HepG2 (cell line): ENCODE measurements at regions not wholly inside any gene's neighbourhood (a gene's known extent, or its start where the extent isn't known, plus 50 kb on each side); places are given as distances from the start of the nearest gene placed in this dataset.

ENCODE experiments used
- ATAC-seq: fragments of 200-7000 bp; cut with Tn5 transposase; 3 replicates; pipeline ENCODE4 v1.9.1; 2020; ENCODE audit warnings: mild to moderate bottlenecking, moderate library complexity
- BruUV-seq: library from RNA; stranded (reverse); fragments of 400-500 nt; replicated peaks from 2 replicates; lab custom pipeline; 2021; lab: Mats Ljungman, UMichigan
- CTCF ChIA-PET: fragments of 300-600 bp; formaldehyde crosslinking; extraction: SDS; loops from one replicate; lab custom pipeline; 2021; ENCODE audit warnings: low total read pairs, inconsistent platforms, low intra/inter-chr PET ratio; lab: Yijun Ruan, JAX
- POLR2A ChIA-PET: fragments of 350-600 bp; sonication (Branson Sonifier 250); formaldehyde crosslinking; loops from one replicate; lab custom pipeline; 2020; ENCODE audit warnings: antibody characterized with exemption, inconsistent platforms; lab: Yijun Ruan, JAX
- DNase-seq: peaks from one replicate; pipeline ENCODE4 v3.0.0-alpha.2; 2015; ENCODE audit warnings: low spot score
- FAIRE-seq: peaks from 3 replicates; lab custom pipeline; 2011; peaks lifted over from hg19 to GRCh38; lab: Jason Lieb, UNC
- H2AFZ ChIP-seq: one replicate; pipeline ENCODE4 v1.6.1; 2011; ENCODE audit warnings: low read length, inconsistent platforms
- H3K27ac ChIP-seq: fragments of 300-600 bp; 3 replicates; pipeline ENCODE4 v1.8.0; 2011; ENCODE audit warnings: mixed run types, mild to moderate bottlenecking, mixed read lengths, low read length, inconsistent platforms; ENCODE audit not compliant: insufficient read depth; ENCODE audit errors: extremely low read length
- H3K27me3 ChIP-seq, 2 experiments: fragments of 200-600 bp in 1 of 2; 2 replicates in 1 of 2; 3 replicates in 1 of 2; pipeline versions ENCODE4 v1.6.0 to v1.8.0; 2011; ENCODE audit warnings: low read length in 2 of 2, mild to moderate bottlenecking in 2 of 2, moderate library complexity in 2 of 2, inconsistent platforms in 1 of 2; ENCODE audit not compliant: insufficient read depth in 2 of 2, control insufficient read depth in 1 of 2
- H3K36me3 ChIP-seq, 2 experiments: fragments of 200-600 bp in 1 of 2; replicated peaks in 1 of 2; 2 replicates in 1 of 2; 3 replicates in 1 of 2; pipeline versions ENCODE4 v1.5.1 to v1.8.0; 2011; ENCODE audit warnings: low read length in 2 of 2, inconsistent platforms in 1 of 2; ENCODE audit not compliant: insufficient read depth in 2 of 2, control insufficient read depth in 1 of 2
- H3K4me1 ChIP-seq: 2 replicates; pipeline ENCODE4 v1.5.1; 2012; ENCODE audit warnings: low read length, inconsistent platforms; ENCODE audit not compliant: insufficient read depth
- H3K4me2 ChIP-seq: 2 replicates; pipeline ENCODE4 v1.6.0; 2011; ENCODE audit warnings: low read depth, low read length, inconsistent platforms
- H3K4me3 ChIP-seq, 3 experiments: fragments of 200-600 bp in 1 of 3; sonication (generic), shearing (Covaris generic) in 1 of 3; replicated peaks in 1 of 3; 2 replicates each; pipeline ENCODE4 v1.5.1; 2011 to 2016; ENCODE audit warnings: low read length in 3 of 3, inconsistent platforms in 2 of 3, low read depth in 2 of 3, mild to moderate bottlenecking in 2 of 3, control low read depth in 1 of 3, mixed read lengths in 1 of 3; ENCODE audit not compliant: insufficient read depth in 1 of 3
- H3K79me2 ChIP-seq: one replicate; pipeline ENCODE4 v1.6.1; 2011; ENCODE audit warnings: low read length, inconsistent platforms; ENCODE audit not compliant: insufficient read depth
- H3K9ac ChIP-seq: 2 replicates; pipeline ENCODE4 v1.6.0; 2011; ENCODE audit warnings: mild to moderate bottlenecking, low read depth, low read length, inconsistent platforms; ENCODE audit not compliant: insufficient read depth
- H3K9me3 ChIP-seq: 2 replicates; pipeline ENCODE4 v1.5.1; 2012; ENCODE audit warnings: mild to moderate bottlenecking, low read length
- H4K20me1 ChIP-seq: 2 replicates; pipeline ENCODE4 v1.6.0; 2011; ENCODE audit warnings: inconsistent platforms, mild to moderate bottlenecking, low read length, moderate library complexity; ENCODE audit not compliant: insufficient read depth
- CBX1 ChIP-seq: IDR thresholded peaks from one replicate; pipeline ENCODE4 v1.6.1; 2016; ENCODE audit warnings: antibody characterized with exemption, low read depth
- CBX5 ChIP-seq: sonication (generic); formaldehyde crosslinking; IDR thresholded peaks from 2 replicates; pipeline ENCODE4 v1.4.0; 2020; ENCODE audit warnings: missing genetic modification reagents, borderline replicate concordance
- CCDC6 ChIP-seq: sonication (generic); formaldehyde crosslinking; IDR thresholded peaks from 2 replicates; pipeline ENCODE4 v1.8.1; 2022; ENCODE audit warnings: mild to moderate bottlenecking, missing genetic modification reagents, moderate library complexity
- LCORL ChIP-seq, 2 experiments: fragments of 450-650 bp in 1 of 2; sonication (generic) in 1 of 2; formaldehyde crosslinking in 1 of 2; IDR thresholded peaks; 2 replicates each; pipeline versions ENCODE4 v1.5.0 to v1.6.1; 2017 to 2020; ENCODE audit warnings: antibody characterized with exemption in 1 of 2, missing genetic modification reagents in 1 of 2
- PHB2 ChIP-seq: fragments of 450-650 bp; IDR thresholded peaks from 2 replicates; pipeline ENCODE4 v1.6.1; 2018; ENCODE audit not compliant: partially characterized antibody
- SP2 ChIP-seq: sonication (generic); formaldehyde crosslinking; IDR thresholded peaks from 2 replicates; pipeline ENCODE4 v1.5.1; 2020; ENCODE audit warnings: mild to moderate bottlenecking, missing genetic modification reagents
- SRSF9 ChIP-seq: fragments of 200-400 bp; formaldehyde crosslinking; IDR thresholded peaks from 2 replicates; pipeline ENCODE4 v1.6.1; 2018; ENCODE audit warnings: borderline replicate concordance, mild to moderate bottlenecking, low read depth, low read length; ENCODE audit not compliant: insufficient read depth, poor library complexity, severe bottlenecking
- ZBTB21 ChIP-seq: sonication (generic); formaldehyde crosslinking; IDR thresholded peaks from 2 replicates; pipeline ENCODE4 v1.4.0; 2020; ENCODE audit warnings: missing genetic modification reagents
- ZNF501 ChIP-seq: sonication (generic); formaldehyde crosslinking; IDR thresholded peaks from 2 replicates; pipeline ENCODE4 v1.5.1; 2020; ENCODE audit warnings: mild to moderate bottlenecking, moderate library complexity, missing genetic modification reagents
- WGBS: methylation state at CpG from one replicate; pipeline ENCODE4 v1.1.6; 2017; ENCODE audit warnings: low lambda C conversion rate; 5-methylcytosine and 5-hydroxymethylcytosine counted together
- in situ Hi-C: cut with HindIII; loops from 2 replicates; pipeline ENCODE4 v1.10.0; 2017; ENCODE audit warnings: low pct_unique_long_range_greater_than_20kb; ENCODE audit not compliant: extremely low pct_ligation_motif_present
- intact Hi-C: fragments of 100-400 bp; cut with micrococcal nuclease; formaldehyde crosslinking; loops from one replicate; pipeline ENCODE4 v1.10.0; 2022; ENCODE audit not compliant: unreplicated experiment
- TF ChIP-seq, protein P1 (sequence below): sonication (generic); formaldehyde crosslinking; IDR thresholded peaks from 2 replicates; pipeline ENCODE4 v1.4.0; 2020; ENCODE audit warnings: mild to moderate bottlenecking, missing genetic modification reagents, borderline replicate concordance
- TF ChIP-seq, protein P2 (sequence below): sonication (generic); formaldehyde crosslinking; conservative IDR thresholded peaks from 2 replicates; pipeline ENCODE4 v1.4.0; 2020; ENCODE audit warnings: missing genetic modification reagents
- TF ChIP-seq, protein P3 (sequence below): sonication (generic); formaldehyde crosslinking; IDR thresholded peaks from 2 replicates; pipeline ENCODE4 v1.4.0; 2020; ENCODE audit warnings: missing genetic modification reagents, mild to moderate bottlenecking, borderline replicate concordance

DNA sequence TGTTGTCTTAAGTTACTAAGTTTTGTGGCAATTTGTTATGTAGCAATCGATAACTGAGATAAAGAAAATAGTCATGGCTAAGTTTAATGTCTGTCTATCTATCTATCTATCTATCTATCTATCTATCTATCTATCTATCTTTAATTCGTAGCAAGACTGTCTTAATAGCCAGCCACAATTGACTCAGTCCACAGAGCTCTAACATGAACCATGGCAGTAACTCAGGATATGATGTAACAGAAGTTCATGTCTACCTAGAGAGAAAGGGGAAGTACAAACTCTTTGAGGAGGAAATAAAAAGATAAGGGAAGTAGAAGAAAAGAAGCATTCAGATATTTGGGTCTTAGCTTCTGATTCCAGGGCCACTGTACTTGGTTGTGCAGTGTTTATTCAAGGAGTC lies 61.5 kb upstream of the FNDC3B start:
- ChIA-PET CTCF (no interaction called here), POLR2A (no interaction called here)
- intact Hi-C loops (no loop called here), in situ Hi-C loops (no loop called here)
- Histone ChIP-seq H3K9me3 (no peaks in the 10 kb centered on the region), H2AFZ (no peak overlapping the region), H3K4me2 (no peak overlapping the region), H4K20me1 (no peaks in the 10 kb centered on the region), H3K27me3 (no peaks in the 10 kb centered on the region), H3K4me3 (no peak overlapping the region), H3K9ac (no peak overlapping the region), H3K79me2 (no peaks in the 10 kb centered on the region), H3K4me1 (peaks cover 34% of the 10 kb centered on the region), H3K27ac (no peak overlapping the region), H3K36me3 (no peaks in the 10 kb centered on the region)
- ATAC-seq (no peak), DNase-seq (no peak), FAIRE-seq (no peak)
- 91% methylated on average over 2 of the region's 2 CpGs for WGBS
- no peak for TF ChIP-seq CBX1
- TF ChIP-seq, protein P1, sequence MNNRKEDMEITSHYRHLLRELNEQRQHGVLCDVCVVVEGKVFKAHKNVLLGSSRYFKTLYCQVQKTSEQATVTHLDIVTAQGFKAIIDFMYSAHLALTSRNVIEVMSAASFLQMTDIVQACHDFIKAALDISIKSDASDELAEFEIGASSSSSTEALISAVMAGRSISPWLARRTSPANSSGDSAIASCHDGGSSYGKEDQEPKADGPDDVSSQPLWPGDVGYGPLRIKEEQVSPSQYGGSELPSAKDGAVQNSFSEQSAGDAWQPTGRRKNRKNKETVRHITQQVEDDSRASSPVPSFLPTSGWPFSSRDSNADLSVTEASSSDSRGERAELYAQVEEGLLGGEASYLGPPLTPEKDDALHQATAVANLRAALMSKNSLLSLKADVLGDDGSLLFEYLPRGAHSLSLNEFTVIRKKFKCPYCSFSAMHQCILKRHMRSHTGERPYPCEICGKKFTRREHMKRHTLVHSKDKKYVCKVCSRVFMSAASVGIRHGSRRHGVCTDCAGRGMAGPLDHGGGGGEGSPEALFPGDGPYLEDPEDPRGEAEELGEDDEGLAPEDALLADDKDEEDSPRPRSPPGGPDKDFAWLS (CRISPR knock-in tag): no peak
- TF ChIP-seq ZNF501 (CRISPR knock-in tag): no peak
- no peak for TF ChIP-seq ZBTB21 (CRISPR knock-in tag)
- TF ChIP-seq SRSF9: no peak
- no peak for TF ChIP-seq CCDC6 (CRISPR knock-in tag)
- TF ChIP-seq, protein P2, sequence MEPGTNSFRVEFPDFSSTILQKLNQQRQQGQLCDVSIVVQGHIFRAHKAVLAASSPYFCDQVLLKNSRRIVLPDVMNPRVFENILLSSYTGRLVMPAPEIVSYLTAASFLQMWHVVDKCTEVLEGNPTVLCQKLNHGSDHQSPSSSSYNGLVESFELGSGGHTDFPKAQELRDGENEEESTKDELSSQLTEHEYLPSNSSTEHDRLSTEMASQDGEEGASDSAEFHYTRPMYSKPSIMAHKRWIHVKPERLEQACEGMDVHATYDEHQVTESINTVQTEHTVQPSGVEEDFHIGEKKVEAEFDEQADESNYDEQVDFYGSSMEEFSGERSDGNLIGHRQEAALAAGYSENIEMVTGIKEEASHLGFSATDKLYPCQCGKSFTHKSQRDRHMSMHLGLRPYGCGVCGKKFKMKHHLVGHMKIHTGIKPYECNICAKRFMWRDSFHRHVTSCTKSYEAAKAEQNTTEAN (CRISPR knock-in tag): no peak
- TF ChIP-seq CBX5: no peak
- TF ChIP-seq, protein P3, sequence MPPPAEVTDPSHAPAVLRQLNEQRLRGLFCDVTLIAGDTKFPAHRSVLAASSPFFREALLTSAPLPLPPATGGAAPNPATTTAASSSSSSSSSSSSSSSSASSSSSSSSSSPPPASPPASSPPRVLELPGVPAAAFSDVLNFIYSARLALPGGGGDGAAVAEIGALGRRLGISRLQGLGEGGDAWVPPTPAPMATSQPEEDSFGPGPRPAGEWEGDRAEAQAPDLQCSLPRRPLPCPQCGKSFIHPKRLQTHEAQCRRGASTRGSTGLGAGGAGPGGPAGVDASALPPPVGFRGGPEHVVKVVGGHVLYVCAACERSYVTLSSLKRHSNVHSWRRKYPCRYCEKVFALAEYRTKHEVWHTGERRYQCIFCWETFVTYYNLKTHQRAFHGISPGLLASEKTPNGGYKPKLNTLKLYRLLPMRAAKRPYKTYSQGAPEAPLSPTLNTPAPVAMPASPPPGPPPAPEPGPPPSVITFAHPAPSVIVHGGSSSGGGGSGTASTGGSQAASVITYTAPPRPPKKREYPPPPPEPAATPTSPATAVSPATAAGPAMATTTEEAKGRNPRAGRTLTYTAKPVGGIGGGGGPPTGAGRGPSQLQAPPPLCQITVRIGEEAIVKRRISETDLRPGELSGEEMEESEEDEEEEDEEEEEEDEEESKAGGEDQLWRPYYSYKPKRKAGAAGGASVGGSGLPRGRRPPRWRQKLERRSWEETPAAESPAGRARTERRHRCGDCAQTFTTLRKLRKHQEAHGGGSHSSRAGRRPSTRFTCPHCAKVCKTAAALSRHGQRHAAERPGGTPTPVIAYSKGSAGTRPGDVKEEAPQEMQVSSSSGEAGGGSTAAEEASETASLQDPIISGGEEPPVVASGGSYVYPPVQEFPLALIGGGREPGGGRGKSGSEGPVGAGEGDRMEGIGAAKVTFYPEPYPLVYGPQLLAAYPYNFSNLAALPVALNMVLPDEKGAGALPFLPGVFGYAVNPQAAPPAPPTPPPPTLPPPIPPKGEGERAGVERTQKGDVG (CRISPR knock-in tag): no peak
- TF ChIP-seq LCORL (IDR thresholded peaks at IDR 0.05): no peak
- TF ChIP-seq LCORL (CRISPR knock-in tag; IDR thresholded peaks at IDR 0.05): no peak
- TF ChIP-seq SP2 (CRISPR knock-in tag): no peak
- TF ChIP-seq PHB2: no peak
- BruUV-seq: no TSS peak
